HEK293T (cell line): ENCODE measurements at regions not wholly inside any gene's neighbourhood (a gene's known extent, or its start where the extent isn't known, plus 50 kb on each side); places are given as distances from the start of the nearest gene placed in this dataset.

Experiments
- ARNT ChIP-seq: fragments of 450-650 bp; IDR thresholded peaks from 2 replicates; pipeline ENCODE4 v1.6.1; 2017; ENCODE audit warnings: mild to moderate bottlenecking
- BHLHE40 ChIP-seq: fragments of 450-650 bp; IDR thresholded peaks from 2 replicates; pipeline ENCODE4 v1.6.1; 2016; ENCODE audit warnings: mild to moderate bottlenecking, moderate library complexity, borderline replicate concordance
- CTBP1 ChIP-seq: fragments of 450-650 bp; IDR thresholded peaks from 2 replicates; pipeline ENCODE4 v1.6.1; 2016; ENCODE audit warnings: borderline replicate concordance
- ELF4 ChIP-seq: fragments of 450-650 bp; IDR thresholded peaks from 2 replicates; pipeline ENCODE4 v1.6.1; 2017; ENCODE audit warnings: antibody characterized with exemption
- HDGF ChIP-seq: fragments of 450-650 bp; IDR thresholded peaks from 2 replicates; pipeline ENCODE4 v1.6.1; 2017; ENCODE audit warnings: antibody characterized with exemption, borderline replicate concordance
- SP1 ChIP-seq: fragments of 450-650 bp; IDR thresholded peaks from 2 replicates; pipeline ENCODE4 v1.6.1; 2017
- SUZ12 ChIP-seq: fragments of 450-650 bp; IDR thresholded peaks from 2 replicates; pipeline ENCODE4 v1.6.1; 2016; ENCODE audit warnings: mild to moderate bottlenecking
- TARDBP ChIP-seq: fragments of 450-650 bp; IDR thresholded peaks from 2 replicates; pipeline ENCODE4 v1.6.1; 2016
- ZNF384 ChIP-seq: fragments of 450-650 bp; IDR thresholded peaks from 2 replicates; pipeline ENCODE4 v1.6.1; 2016
- TF ChIP-seq, protein P1 (sequence below): fragments of 450-650 bp; IDR thresholded peaks from 2 replicates; pipeline ENCODE4 v1.6.1; 2016

DNA sequence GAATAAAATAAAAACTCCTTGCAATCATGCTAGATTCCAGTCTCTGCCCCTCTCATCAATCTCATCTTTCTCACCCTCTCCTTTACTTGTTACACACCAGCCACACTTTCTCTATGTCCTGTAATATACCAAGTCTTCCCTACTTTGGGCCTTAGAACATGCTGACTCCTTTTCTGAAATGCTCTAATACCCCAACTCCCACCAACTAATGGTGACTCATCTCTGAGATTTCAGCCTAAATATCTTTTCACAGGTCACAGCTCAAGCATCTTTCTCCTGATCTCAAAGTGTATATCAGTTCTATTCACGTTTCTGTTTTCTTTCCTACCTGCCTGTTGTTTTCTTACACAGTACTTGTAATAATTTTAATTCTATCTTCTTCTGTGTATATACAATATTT is 378.9 kb upstream of the PRICKLE1 start:
- TF ChIP-seq SP1 (no peak), ARNT (no peak), ZNF384 (no peak), SUZ12 (no peak), HDGF (no peak), ELF4 (no peak), TARDBP (no peak), CTBP1 (no peak), BHLHE40 (no peak)
- TF ChIP-seq, protein P1, sequence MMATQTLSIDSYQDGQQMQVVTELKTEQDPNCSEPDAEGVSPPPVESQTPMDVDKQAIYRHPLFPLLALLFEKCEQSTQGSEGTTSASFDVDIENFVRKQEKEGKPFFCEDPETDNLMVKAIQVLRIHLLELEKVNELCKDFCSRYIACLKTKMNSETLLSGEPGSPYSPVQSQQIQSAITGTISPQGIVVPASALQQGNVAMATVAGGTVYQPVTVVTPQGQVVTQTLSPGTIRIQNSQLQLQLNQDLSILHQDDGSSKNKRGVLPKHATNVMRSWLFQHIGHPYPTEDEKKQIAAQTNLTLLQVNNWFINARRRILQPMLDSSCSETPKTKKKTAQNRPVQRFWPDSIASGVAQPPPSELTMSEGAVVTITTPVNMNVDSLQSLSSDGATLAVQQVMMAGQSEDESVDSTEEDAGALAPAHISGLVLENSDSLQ, result no peak
